ENCODE measurements at regions not wholly inside any gene's neighbourhood (a gene's known extent, or its start where the extent isn't known, plus 50 kb on each side); places are given as distances from the start of the nearest gene placed in this dataset.

- Histone ChIP-seq H3K4me2 (ENCODE audit: low read length) (no peak overlapping the region), H3K9me2 (ENCODE audit: insufficient read depth, low read length) (no peaks in the 10 kb centered on the region), H3K4me3 (ENCODE audit: low read length) (no peak overlapping the region), H4K20me1 (ENCODE audit: insufficient read depth) (no peaks in the 10 kb centered on the region), H3K27ac (ENCODE audit: low read length) (no peak overlapping the region), H3F3A (ENCODE audit: insufficient read depth, low read length, poor library complexity, severe bottlenecking) (no peaks in the 10 kb centered on the region), H3K27me3 (ENCODE audit: insufficient read depth, low read depth, low read length) (no peaks in the 10 kb centered on the region), H2AFZ (ENCODE audit: low read depth, low read length) (no peak overlapping the region), H3K36me3 (ENCODE audit: insufficient read depth, low read length) (no peaks in the 10 kb centered on the region), H3K79me2 (replicated peaks; ENCODE audit: insufficient read depth, low read length) (no peaks in the 10 kb centered on the region), H3K9me3 (ENCODE audit: low read length) (no peaks in the 10 kb centered on the region), H3K9ac (ENCODE audit: low read length) (no peak overlapping the region)
- TF ChIP-seq EZH2 (IDR thresholded peaks at IDR 0.05; ENCODE audit: borderline replicate concordance, insufficient read depth, low read length, poor library complexity, severe bottlenecking) (no peak), REST (IDR thresholded peaks at IDR 0.05; ENCODE audit: borderline replicate concordance) (no peak), SMC3 (conservative IDR thresholded peaks at IDR 0.05; ENCODE audit: poor library complexity) (no peak), RAD21 (conservative IDR thresholded peaks at IDR 0.05) (no peak), EP300 (conservative IDR thresholded peaks at IDR 0.05; ENCODE audit: poor library complexity, severe bottlenecking) (no peak), POLR2AphosphoS5 (IDR thresholded peaks at IDR 0.05) (no peak), MXI1 (conservative IDR thresholded peaks at IDR 0.05; ENCODE audit: poor library complexity, severe bottlenecking) (no peak), CTCF (IDR thresholded peaks at IDR 0.05; ENCODE audit: poor library complexity, severe bottlenecking) (no peak), TAF1 (IDR thresholded peaks at IDR 0.05; ENCODE audit: low read depth) (no peak)
Observed at GRCh38 chr13:58452123-58452623, 820.6 kb downstream of the PCDH17 start.

- Histone ChIP-seq H3K4me2 (ENCODE audit: low read length) (no peak overlapping the region), H4K20me1 (ENCODE audit: insufficient read depth) (no peaks in the 10 kb centered on the region), H3K36me3 (ENCODE audit: insufficient read depth, low read length) (no peaks in the 10 kb centered on the region), H3K9me3 (ENCODE audit: low read length) (no peaks in the 10 kb centered on the region), H3K27ac (ENCODE audit: low read length) (no peak overlapping the region), H3K9ac (ENCODE audit: low read length) (no peak overlapping the region), H2AFZ (ENCODE audit: low read depth, low read length) (no peak overlapping the region), H3K27me3 (ENCODE audit: insufficient read depth, low read depth, low read length) (no peaks in the 10 kb centered on the region), H3K9me2 (ENCODE audit: insufficient read depth, low read length) (no peaks in the 10 kb centered on the region), H3F3A (ENCODE audit: insufficient read depth, low read length, poor library complexity, severe bottlenecking) (no peaks in the 10 kb centered on the region), H3K4me3 (ENCODE audit: low read length) (no peak overlapping the region), H3K79me2 (replicated peaks; ENCODE audit: insufficient read depth, low read length) (no peaks in the 10 kb centered on the region)
- TF ChIP-seq TAF1 (IDR thresholded peaks at IDR 0.05; ENCODE audit: low read depth) (no peak), REST (IDR thresholded peaks at IDR 0.05; ENCODE audit: borderline replicate concordance) (no peak), EZH2 (IDR thresholded peaks at IDR 0.05; ENCODE audit: borderline replicate concordance, insufficient read depth, low read length, poor library complexity, severe bottlenecking) (no peak), SMC3 (conservative IDR thresholded peaks at IDR 0.05; ENCODE audit: poor library complexity) (no peak), POLR2AphosphoS5 (IDR thresholded peaks at IDR 0.05) (no peak), RAD21 (conservative IDR thresholded peaks at IDR 0.05) (no peak), EP300 (conservative IDR thresholded peaks at IDR 0.05; ENCODE audit: poor library complexity, severe bottlenecking) (no peak), CTCF (IDR thresholded peaks at IDR 0.05; ENCODE audit: poor library complexity, severe bottlenecking) (no peak), MXI1 (conservative IDR thresholded peaks at IDR 0.05; ENCODE audit: poor library complexity, severe bottlenecking) (no peak)
Observed at GRCh38 chr13:58455094-58455493, 823.5 kb downstream of the PCDH17 start.
